ENCODE measurements at regions not wholly inside any gene's neighbourhood (a gene's known extent, or its start where the extent isn't known, plus 50 kb on each side); places are given as distances from the start of the nearest gene placed in this dataset.

DNA sequence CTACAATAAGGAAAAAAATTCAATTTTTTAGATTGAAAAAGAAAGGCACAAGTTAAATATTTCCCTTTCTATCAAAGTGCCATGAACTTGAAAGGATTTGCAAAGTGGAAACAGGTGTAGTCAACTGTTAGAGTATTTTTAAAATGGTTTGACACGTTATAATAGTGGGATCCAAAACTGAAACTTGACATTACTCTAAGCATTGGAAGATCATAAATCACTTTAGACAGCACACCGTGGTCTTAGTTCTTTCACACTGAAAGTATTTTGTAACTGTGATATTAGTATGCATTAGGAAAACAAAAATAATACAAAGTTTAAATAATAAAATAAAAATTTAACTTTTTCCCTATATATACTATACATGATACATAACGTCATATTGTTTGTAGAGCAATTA is 933.1 kb downstream of the EPHA3 start:
- TF ChIP-seq, protein P1, sequence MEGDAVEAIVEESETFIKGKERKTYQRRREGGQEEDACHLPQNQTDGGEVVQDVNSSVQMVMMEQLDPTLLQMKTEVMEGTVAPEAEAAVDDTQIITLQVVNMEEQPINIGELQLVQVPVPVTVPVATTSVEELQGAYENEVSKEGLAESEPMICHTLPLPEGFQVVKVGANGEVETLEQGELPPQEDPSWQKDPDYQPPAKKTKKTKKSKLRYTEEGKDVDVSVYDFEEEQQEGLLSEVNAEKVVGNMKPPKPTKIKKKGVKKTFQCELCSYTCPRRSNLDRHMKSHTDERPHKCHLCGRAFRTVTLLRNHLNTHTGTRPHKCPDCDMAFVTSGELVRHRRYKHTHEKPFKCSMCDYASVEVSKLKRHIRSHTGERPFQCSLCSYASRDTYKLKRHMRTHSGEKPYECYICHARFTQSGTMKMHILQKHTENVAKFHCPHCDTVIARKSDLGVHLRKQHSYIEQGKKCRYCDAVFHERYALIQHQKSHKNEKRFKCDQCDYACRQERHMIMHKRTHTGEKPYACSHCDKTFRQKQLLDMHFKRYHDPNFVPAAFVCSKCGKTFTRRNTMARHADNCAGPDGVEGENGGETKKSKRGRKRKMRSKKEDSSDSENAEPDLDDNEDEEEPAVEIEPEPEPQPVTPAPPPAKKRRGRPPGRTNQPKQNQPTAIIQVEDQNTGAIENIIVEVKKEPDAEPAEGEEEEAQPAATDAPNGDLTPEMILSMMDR (IDR thresholded peaks at IDR 0.05; ENCODE audit: poor library complexity, severe bottlenecking) = no peak
- TF ChIP-seq, protein P2, sequence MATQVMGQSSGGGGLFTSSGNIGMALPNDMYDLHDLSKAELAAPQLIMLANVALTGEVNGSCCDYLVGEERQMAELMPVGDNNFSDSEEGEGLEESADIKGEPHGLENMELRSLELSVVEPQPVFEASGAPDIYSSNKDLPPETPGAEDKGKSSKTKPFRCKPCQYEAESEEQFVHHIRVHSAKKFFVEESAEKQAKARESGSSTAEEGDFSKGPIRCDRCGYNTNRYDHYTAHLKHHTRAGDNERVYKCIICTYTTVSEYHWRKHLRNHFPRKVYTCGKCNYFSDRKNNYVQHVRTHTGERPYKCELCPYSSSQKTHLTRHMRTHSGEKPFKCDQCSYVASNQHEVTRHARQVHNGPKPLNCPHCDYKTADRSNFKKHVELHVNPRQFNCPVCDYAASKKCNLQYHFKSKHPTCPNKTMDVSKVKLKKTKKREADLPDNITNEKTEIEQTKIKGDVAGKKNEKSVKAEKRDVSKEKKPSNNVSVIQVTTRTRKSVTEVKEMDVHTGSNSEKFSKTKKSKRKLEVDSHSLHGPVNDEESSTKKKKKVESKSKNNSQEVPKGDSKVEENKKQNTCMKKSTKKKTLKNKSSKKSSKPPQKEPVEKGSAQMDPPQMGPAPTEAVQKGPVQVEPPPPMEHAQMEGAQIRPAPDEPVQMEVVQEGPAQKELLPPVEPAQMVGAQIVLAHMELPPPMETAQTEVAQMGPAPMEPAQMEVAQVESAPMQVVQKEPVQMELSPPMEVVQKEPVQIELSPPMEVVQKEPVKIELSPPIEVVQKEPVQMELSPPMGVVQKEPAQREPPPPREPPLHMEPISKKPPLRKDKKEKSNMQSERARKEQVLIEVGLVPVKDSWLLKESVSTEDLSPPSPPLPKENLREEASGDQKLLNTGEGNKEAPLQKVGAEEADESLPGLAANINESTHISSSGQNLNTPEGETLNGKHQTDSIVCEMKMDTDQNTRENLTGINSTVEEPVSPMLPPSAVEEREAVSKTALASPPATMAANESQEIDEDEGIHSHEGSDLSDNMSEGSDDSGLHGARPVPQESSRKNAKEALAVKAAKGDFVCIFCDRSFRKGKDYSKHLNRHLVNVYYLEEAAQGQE (IDR thresholded peaks at IDR 0.05; ENCODE audit: borderline replicate concordance) = no peak
- no peak for TF ChIP-seq EZH2 (IDR thresholded peaks at IDR 0.05; ENCODE audit: borderline replicate concordance, insufficient read depth, low read length, poor library complexity, severe bottlenecking)
- TF ChIP-seq SMC3 (conservative IDR thresholded peaks at IDR 0.05; ENCODE audit: poor library complexity) = no peak
- no peak for TF ChIP-seq MXI1 (conservative IDR thresholded peaks at IDR 0.05; ENCODE audit: poor library complexity, severe bottlenecking)
- TF ChIP-seq POLR2AphosphoS5 (IDR thresholded peaks at IDR 0.05) = no peak
- Histone ChIP-seq H3K4me3 (ENCODE audit: low read length) (no peak overlapping the region), H3F3A (ENCODE audit: insufficient read depth, low read length, poor library complexity, severe bottlenecking) (no peaks in the 10 kb centered on the region), H3K36me3 (ENCODE audit: insufficient read depth, low read length) (no peaks in the 10 kb centered on the region), H4K20me1 (ENCODE audit: insufficient read depth) (no peaks in the 10 kb centered on the region), H3K9me3 (ENCODE audit: low read length) (no peaks in the 10 kb centered on the region), H3K9ac (ENCODE audit: low read length) (no peak overlapping the region), H3K4me2 (ENCODE audit: low read length) (no peak overlapping the region), H3K79me2 (replicated peaks; ENCODE audit: insufficient read depth, low read length) (no peaks in the 10 kb centered on the region), H2AFZ (ENCODE audit: low read depth, low read length) (no peak overlapping the region), H3K27ac (ENCODE audit: low read length) (no peak overlapping the region), H3K9me2 (ENCODE audit: insufficient read depth, low read length) (no peaks in the 10 kb centered on the region), H3K27me3 (ENCODE audit: insufficient read depth, low read depth, low read length) (no peaks in the 10 kb centered on the region)

DNA sequence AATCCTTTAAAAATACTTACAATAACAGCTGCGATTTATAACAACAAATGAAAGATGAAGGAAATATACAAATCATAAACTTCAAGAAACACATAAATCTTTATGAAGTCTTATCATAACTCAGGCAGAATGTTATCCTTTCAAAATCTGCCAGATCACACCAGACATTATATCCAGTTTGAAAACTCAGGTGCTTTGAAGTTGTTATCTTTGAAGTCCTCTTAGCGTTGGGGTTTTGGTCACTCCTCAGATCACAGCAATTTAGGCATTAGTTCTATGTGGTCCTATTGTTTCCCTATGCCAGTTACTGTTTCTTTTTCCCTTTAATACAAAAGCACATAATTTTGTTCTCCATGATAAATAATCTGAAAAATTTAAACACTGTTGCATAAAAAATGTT is 934.6 kb downstream of the EPHA3 start:
- Histone ChIP-seq H2AFZ (ENCODE audit: low read depth, low read length) (no peak overlapping the region), H3K4me3 (ENCODE audit: low read length) (no peak overlapping the region), H4K20me1 (ENCODE audit: insufficient read depth) (no peaks in the 10 kb centered on the region), H3K9ac (ENCODE audit: low read length) (no peak overlapping the region), H3K9me3 (ENCODE audit: low read length) (no peaks in the 10 kb centered on the region), H3K4me2 (ENCODE audit: low read length) (no peak overlapping the region), H3K79me2 (replicated peaks; ENCODE audit: insufficient read depth, low read length) (no peaks in the 10 kb centered on the region), H3K27ac (ENCODE audit: low read length) (no peak overlapping the region), H3K9me2 (ENCODE audit: insufficient read depth, low read length) (no peaks in the 10 kb centered on the region), H3K27me3 (ENCODE audit: insufficient read depth, low read depth, low read length) (no peaks in the 10 kb centered on the region), H3K36me3 (ENCODE audit: insufficient read depth, low read length) (no peaks in the 10 kb centered on the region), H3F3A (ENCODE audit: insufficient read depth, low read length, poor library complexity, severe bottlenecking) (no peaks in the 10 kb centered on the region)
- TF ChIP-seq, protein P2 (IDR thresholded peaks at IDR 0.05; ENCODE audit: borderline replicate concordance) = no peak
- TF ChIP-seq SMC3 (conservative IDR thresholded peaks at IDR 0.05; ENCODE audit: poor library complexity) (no peak), POLR2AphosphoS5 (IDR thresholded peaks at IDR 0.05) (no peak), TAF1 (IDR thresholded peaks at IDR 0.05; ENCODE audit: low read depth) (no peak), MXI1 (conservative IDR thresholded peaks at IDR 0.05; ENCODE audit: poor library complexity, severe bottlenecking) (no peak), EZH2 (IDR thresholded peaks at IDR 0.05; ENCODE audit: borderline replicate concordance, insufficient read depth, low read length, poor library complexity, severe bottlenecking) (no peak), RAD21 (conservative IDR thresholded peaks at IDR 0.05) (no peak), EP300 (conservative IDR thresholded peaks at IDR 0.05; ENCODE audit: poor library complexity, severe bottlenecking) (no peak)
- TF ChIP-seq, protein P1 (IDR thresholded peaks at IDR 0.05; ENCODE audit: poor library complexity, severe bottlenecking) = no peak
